Skin epidermis (tissue), 12 donors: ENCODE measurements at regions not wholly inside any gene's neighbourhood (a gene's known extent, or its start where the extent isn't known, plus 50 kb on each side); places are given as distances from the start of the nearest gene placed in this dataset.

Source experiments
- H3K27ac ChIP-seq, 21 experiments: fragments of 200-600 bp; sonication (generic) in 11 of 21; one replicate each; pipeline ENCODE4 v1.5.0; 2020; ENCODE audit warnings: mild to moderate bottlenecking in 3 of 21, inconsistent platforms in 2 of 21, moderate library complexity in 2 of 21
- H3K4me3 ChIP-seq, 7 experiments: fragments of 200-600 bp; sonication (generic) in 2 of 7; one replicate each; pipeline ENCODE4 v1.5.0; 2020; ENCODE audit warnings: inconsistent platforms in 2 of 7, mild to moderate bottlenecking in 2 of 7, moderate library complexity in 1 of 7

DNA sequence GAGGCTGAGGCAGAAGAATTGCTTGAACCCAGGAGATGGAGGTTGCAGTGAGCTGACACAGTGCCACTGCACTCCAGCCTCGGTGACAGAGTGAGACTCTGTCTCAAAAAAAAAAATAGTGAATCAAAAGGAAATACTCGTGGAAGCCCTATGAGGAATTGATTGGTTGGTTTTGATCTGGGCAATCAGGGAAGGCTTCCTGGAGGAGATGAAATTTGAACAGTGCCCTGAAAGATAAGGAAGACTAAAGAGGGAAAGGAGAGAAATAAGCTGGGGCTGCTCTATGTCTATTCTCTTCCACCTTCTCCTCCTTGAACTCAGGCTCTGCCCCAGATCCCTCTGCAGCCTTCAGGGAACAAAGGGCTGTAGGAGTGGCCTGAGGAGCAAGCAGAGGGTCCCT lies 54.1 kb downstream of the IRF2BPL start:
- no peak overlapping the region for H3K4me3 ChIP-seq
- H3K27ac ChIP-seq, result no peak overlapping the region

DNA sequence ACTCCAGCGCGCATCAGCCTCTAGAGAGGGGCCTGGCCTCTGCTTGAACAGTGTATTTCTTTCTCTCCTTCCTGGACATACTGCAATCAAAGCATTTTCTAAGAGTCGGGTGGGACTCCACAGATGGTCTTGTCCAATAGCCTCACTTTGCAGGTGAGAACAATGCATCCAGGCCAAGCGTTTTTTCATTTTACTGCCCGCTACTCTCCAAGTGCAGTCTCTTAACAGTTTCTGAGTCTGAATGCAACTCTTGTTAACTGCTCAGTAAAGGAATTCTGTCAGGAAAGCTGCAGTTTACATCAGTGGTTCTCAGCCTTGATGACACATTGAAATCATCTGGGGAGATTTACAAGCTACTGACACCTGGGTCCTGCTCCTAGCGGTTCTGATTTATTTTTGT lies 57.0 kb downstream of the IRF2BPL start:
- Histone ChIP-seq H3K27ac (no peak overlapping the region), H3K4me3 (no peak overlapping the region)

DNA sequence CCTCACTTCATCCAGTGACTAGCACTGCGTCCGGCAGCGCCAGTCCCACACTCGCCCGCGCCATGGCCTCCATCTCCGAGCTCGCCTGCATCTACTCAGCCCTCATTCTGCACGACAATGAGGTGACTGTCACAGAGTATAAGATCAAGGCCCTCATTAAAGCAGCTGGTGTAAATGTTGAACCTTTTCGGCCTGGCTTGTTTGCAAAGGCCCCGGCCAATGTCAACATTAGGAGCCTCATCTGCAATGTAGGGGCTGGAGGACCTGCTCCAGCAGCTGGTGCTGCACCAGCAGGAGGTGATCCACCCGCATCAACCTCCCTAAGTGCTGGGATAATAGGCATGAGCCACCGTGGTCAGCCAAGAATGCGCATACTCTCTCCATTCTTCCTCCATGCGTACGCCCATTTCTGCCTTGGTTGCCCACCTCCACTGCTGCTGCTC lies 59.9 kb downstream of the IRF2BPL start:
- H3K4me3 ChIP-seq, result no peak overlapping the region
- H3K27ac ChIP-seq, result no peak overlapping the region

DNA sequence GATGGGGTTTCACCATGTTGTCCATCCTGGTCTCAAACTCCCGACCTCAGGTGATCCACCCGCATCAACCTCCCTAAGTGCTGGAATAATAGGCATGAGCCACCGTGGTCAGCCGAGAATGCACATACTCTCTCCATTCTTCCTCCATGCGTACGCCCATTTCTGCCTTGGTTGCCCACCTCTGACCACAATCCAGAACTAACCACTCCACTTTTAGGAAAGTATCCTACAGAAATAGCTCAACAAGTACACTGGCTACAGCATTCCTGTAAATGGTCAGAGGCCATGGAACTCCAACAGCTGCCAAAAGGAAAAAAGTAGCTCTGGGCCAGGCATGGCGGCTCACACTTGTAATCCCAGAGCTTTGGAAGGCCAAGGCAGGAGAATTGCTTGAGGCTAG lies 60.7 kb downstream of the IRF2BPL start:
- Histone ChIP-seq H3K27ac (no peak overlapping the region), H3K4me3 (no peak overlapping the region)

DNA sequence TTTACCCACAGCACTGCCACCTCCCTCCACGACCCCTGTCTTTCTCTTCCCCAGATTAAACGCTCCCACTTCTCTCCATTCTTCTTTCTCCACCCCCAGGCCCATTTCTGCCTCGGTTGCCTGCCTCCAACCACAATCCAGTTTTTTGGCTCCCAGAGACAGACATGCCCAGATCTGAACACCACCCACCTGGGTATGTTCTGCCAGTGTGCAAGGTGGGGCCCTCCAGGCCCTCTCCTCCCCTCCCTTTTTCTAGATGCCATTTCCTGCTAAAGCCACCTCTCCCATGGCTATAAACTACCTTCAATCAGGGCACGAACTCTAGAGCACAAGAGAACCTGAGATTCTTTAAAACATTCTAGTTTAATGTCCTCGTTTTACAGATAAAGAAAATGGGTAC lies 63.3 kb downstream of the IRF2BPL start:
- H3K27ac ChIP-seq, result peak overlapping the region in 12 of 21 experiments; percentile 31 to 73 (median 50)
- no peak overlapping the region for H3K4me3 ChIP-seq

DNA sequence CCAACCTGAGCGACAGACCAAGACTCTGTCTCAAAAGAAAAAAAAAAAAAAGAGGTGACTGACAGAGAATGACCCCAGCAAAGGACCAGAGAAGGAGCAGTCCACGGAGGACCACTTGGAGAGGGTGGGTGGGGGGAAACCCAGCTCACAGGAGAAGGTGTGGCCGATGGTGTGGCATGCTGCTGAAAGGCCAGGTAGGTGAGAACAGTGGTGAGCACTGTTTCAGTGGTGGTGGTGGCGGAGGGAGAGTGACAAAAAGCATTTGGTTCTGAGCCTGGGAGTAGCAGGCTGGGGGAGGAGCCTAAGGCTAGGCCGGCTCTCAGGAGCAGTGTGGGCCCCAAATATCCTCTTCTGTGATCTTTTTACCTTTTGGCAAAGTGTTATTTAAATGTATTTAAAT lies 63.8 kb downstream of the IRF2BPL start:
- peak overlapping the region in 8 of 21 experiments; percentile 0 to 73 (median 46) for H3K27ac ChIP-seq

DNA sequence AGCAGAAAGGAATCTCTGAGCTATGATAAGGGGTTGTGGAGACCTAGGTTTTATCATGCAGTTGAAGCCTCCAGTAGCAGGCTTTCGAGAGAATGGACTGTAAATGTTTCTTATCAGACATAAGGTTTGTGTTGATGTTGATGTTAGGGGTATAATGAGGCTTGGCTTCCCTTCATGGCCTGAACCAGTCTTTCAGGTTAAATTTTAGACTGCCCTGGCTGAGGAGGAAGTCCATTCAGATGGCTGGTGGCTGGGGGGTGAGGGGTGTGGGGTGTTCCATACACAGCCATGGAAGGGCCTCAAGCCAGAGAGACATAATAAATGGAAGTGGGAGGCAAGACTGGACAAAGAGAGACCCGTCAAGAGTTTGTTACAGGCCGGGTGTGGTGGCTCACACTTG lies 65.1 kb downstream of the IRF2BPL start:
- Histone ChIP-seq H3K27ac (peak overlapping the region in 3 of 21 experiments; percentile 14 to 90 (median 14)), H3K4me3 (no peak overlapping the region)

More for the DNA sequence above, 63.8 kb downstream of the IRF2BPL start:
- H3K4me3 ChIP-seq, result no peak overlapping the region

DNA sequence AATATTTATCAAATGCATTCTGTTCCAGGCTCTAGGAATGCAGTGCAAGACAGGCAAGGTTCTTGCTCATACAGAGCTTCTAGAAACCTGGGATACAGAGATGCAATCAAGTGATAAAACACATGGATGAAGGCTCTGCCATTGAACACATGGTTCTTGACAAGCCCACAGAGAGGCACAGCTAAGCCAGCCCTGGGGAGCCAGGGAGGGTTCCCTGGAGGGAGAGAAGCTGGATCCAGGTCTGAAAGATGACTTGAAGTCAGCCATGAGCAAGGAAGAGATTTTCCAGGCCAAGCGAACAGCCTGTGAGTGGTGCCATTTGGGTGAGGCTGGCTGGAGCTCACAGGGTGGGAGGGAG lies 66.2 kb downstream of the IRF2BPL start:
- peak overlapping the region in 5 of 7 experiments; percentile 19 to 39 (median 27) for H3K4me3 ChIP-seq
- peak overlapping the region in 20 of 21 experiments; percentile 16 to 91 (median 83) for H3K27ac ChIP-seq

DNA sequence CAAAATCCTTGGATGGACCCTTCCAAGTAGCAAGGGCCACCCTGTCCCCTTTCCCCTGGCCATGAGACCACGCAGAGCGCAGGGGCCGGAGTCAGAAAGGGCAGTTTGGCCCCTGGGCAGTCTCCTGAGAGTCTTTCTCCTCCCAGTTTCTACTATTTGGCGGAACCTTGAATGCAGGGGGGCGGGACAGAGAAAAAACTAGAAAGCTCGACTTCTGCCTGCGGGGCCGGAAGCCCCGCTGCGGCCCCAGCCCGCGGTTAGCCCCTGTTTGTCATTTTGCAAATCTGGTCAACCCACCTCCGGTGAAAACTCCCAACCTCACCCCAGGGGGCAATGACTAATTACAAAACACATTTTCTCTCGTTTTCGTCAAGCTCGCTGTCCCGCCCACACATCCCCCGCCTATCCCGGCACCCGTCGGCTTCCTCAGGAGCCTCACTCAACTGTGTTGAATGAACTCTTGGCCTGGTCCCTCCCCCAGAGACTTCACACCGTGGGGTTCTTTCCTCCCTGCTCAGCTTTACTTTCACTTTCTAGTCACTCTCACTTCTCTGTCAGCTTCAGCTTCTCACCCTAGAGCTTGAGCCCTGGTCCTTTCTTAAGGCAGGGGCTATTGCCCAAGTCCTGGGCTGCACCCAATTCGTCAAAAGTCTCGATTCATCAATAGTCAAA lies 66.7 kb downstream of the IRF2BPL start:
- Histone ChIP-seq H3K27ac (peak overlapping the region in 20 of 21 experiments; percentile 13 to 91 (median 83)), H3K4me3 (peak overlapping the region in 6 of 7 experiments; percentile 19 to 39 (median 24))

DNA sequence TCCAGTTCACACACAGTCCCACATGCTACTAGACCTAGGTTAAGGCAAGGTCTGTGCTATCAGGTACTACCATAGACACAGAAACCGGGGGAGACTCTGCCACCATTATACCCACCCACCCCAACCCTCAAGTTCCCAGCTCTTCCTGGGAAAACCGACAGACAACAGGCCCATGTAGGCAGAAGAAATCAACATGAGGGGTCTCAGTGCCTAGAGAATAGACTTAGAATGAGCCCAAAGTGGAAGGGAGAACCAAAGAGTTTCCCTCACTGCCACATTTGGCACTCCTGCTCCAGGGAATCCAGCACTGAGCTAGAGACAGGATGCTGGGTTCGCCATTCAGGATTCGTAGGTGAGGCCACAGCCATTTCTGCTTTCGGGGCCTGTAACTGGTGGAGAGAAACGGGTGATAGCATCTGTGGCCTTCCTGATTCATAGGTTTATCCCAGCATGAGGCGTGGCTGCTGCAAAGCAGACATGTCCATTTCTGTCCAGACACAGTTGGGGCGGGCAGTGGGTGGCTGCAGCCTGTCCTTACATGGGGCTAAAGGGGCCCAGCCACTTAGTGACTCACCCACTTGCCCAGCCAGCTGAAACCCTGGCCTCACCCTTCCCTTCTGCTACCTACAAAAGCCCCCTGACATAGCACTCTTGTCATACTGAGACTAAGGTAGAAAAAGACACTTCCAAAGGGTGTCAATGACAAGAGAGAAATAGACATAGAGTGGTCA lies 69.4 kb downstream of the IRF2BPL start:
- Histone ChIP-seq H3K4me3 (no peak overlapping the region), H3K27ac (peak overlapping the region in 19 of 21 experiments; percentile 31 to 100 (median 92))

DNA sequence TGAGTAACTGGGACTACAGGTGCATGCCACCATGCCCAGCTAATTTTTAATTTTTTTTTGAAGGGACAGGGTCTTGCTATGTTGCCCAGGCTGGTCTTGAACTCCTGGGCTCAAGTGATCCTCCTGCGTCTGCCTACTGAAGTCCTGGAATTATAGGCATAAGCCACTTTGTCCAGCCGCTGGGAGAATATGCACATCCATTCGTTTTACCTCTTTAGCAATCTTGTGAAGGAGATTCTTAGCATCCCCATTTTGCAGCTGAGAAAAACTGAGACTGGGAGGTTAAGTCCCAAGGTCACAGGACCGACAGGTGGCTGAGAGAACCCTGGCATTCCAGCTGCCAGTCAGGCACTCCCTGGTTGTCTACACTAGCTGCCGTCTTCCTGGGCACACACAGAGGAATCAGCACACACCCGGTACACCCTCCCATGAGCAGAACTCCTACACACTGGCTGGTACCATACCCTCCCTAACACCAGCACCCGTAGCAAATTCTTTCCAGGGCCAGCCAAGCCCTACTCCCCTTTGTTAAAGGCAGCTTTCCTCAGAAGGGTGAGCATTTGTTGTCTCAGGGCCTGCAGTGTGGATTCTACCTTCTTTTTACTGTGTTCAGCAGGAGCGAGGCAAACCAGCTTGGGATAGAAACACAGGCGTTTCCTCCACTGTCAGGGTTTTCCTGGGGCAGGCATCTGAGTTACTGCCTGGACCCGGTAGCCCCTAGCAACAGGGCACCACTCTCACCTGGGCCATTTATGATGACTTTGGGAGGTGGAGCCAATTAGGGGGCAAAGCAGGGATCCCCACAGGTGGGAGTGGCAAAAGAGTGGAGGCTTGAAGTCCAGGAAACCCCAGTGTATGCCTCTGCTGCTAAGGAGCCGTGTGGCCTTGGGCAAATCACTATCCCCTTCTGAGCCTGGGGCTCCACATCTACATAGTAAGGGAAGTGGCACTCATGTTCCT lies 70.2 kb downstream of the IRF2BPL start:
- no peak overlapping the region for H3K4me3 ChIP-seq
- H3K27ac ChIP-seq, result peak overlapping the region in 19 of 21 experiments; percentile 31 to 100 (median 92)

DNA sequence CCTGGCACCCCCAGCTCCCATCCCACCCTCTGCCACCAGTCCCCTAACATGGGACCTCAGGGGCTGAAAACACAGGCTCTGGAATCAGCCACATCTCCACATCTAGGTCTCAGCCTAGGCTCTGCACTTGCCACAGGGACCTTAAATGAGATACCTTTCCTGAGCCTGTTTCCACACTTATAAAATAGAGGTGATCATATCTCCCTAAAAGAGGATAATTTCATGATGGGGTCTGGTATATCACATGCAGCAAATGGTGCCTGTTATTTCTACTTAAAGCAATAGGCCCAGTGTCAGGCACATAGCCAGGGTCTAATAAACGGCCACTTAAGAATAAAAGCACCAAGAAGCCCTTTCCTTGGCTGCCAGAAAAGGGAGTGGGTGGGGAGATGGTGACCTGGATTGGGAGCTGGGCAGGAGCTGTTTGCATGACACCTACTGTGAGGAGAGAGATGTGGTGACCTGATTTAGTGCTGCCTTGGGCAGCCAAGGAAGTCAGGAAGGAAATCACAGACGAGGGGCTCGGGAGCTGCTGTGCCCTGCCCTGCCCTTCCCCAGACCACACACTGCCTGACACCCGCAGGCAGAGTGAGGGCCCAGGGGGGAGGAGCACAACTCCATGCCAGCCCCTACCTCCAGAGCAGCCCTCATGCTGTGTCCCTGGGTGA lies 71.2 kb downstream of the IRF2BPL start:
- H3K27ac ChIP-seq, result peak overlapping the region in 20 of 21 experiments; percentile 90 to 100 (median 92)
- peak overlapping the region in 2 of 7 experiments; percentile 17 to 32 for H3K4me3 ChIP-seq

DNA sequence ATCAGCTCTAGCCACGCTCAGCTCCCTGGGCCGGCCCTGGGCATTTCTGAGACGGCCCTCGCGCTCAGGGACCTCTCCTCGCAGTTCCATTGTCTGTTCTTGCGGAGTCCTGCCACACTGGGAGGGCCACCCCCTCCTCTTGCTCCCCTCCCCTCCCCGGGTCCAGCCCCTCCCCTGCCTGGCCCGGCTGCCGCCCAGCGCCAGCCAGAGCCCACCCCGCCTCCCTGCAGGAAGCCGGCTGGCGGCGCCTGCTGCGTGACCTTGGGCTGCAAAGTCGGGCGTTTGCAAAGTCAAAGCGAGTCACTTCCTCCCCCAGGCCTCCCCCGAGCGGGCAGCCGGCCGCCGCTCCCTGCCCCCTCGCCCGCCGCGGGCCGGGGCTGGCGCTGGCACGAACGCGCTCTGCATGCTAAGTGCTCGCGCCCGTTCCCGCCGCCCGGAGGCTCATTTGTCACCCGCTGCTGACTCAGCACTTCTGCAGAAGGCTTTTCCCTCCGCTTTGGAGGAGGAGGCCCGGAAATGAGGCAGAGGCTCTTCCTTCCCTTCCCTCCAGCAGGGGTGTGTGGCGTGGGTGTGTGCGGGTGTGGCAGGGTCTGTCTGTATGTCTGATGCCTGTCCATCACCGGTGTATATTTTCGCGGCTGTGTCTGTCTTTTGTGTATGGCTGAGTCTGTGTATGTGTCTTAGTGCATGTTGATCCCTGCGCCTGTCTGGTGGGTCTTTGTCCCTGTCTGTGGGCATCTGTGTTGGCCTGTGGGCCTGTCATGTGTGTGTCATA lies 72.0 kb downstream of the IRF2BPL start:
- peak overlapping the region; percentile 59 to 100 (median 92) for H3K27ac ChIP-seq
- H3K4me3 ChIP-seq, result peak overlapping the region; percentile 17 to 37 (median 32)

DNA sequence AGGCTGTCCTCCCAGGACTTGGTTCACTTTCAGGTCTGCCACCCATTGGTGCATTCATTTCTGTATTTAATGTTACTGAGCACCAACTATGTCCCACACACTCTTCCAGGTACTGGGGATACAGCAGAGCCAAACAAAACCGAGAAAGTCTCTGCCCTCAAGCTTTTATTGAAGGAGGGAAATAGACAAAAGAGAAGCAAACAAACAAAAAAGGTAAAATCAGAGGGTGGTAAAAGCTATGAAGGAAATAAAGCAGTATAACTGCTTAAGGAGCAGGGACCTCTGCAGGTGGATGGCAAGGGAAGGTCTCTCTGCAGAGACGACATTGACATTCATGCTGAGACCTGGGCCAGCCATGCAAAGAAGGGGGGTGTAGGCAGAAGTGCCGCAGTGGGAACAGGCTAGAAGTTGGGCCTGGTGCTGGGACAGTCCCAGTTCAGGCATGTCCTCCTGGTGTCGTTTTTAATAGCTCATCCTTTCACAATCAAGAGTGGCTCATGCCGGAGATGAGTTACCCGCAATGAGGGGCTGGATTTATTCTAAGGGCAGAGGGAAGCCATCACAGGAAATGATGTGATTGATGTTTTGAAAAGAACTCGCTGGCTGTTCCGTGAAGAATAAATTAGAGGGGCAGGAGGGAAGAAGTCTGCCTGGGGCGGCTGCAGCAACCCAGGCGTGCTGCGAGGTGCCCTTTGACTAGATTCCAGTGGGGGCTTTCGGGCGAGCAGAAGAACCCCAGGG lies 72.8 kb downstream of the IRF2BPL start:
- H3K4me3 ChIP-seq, result peak overlapping the region; percentile 17 to 37 (median 32)
- peak overlapping the region; percentile 59 to 100 (median 92) for H3K27ac ChIP-seq

DNA sequence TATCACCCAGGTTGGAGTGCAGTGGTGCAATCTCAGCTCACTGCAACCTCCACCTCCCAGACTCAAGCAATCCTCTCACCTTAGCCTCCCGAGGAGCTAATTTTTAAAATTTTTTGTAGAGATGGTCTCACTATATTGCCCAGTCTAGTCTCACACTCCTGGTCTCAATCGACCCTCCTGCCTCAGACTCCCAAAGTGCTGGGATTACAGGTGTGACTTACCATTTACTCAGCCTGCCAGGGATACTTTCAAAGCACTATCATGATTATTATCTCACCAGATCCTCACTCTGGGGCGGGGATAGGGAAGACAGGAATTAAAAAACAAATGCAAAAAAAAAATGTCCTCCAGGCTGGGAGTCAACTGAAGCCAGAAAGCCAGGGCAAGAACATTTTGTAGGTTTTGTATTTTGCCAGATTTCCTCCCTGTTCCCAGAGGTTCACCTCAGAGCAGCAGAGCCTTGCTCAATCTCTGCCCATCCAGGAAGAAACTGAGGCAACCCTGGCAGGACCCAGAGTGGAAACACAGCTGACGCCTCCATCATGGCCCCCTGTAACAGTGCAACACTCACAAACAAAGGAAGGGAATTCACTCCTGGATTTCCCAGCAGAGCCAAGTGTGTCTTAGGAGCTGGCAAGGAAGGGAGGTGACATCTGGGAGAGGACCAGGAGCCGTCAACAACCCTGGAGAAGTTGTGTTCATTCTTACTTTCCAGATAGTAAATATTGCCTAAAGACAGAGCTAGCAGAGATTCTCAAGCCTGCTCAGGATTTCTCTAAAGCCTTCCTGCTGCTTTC lies 73.9 kb downstream of the IRF2BPL start:
- Histone ChIP-seq H3K4me3 (no peak overlapping the region), H3K27ac (peak overlapping the region in 20 of 21 experiments; percentile 90 to 100 (median 92))

DNA sequence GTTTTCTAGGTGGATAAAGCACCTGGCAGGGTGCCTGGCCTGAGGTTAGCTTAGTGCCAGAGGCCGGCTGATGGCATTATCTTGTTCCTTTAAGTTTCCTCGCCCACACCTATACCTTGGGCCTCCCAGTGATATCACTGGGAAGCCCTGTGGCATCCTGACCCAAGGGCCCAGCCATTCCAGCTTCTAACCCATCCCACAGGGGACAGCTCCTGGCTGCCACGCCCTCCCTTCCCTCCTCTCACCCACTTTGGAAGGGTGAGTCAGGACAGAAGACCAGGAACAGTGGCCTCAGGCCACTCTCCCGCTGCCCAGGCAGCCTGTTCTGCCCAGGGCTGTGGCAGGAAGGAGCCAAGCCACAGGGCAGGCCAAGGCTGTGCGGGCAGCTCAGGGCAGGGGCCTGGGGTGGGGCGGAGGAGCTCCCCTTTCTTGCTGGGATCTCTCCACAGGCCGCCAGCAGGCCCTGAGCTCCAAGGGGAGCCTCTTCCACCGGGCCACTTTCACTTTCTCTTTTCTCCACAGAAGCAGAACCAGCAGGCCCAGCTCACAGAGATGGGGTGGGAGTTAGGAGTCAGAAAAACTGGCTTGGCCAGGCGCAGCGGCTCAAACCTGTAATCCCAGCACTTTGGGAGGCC lies 75.1 kb downstream of the IRF2BPL start:
- H3K4me3 ChIP-seq, result peak overlapping the region in 2 of 7 experiments; percentile 6 to 17

More for the DNA sequence above, 75.1 kb downstream of the IRF2BPL start:
- H3K27ac ChIP-seq, result peak overlapping the region; percentile 54 to 100 (median 92)
